PC-3 (cell line): ENCODE measurements at regions not wholly inside any gene's neighbourhood (a gene's known extent, or its start where the extent isn't known, plus 50 kb on each side); places are given as distances from the start of the nearest gene placed in this dataset.
A peak's percentile ranks its signal among the peaks of the same experiment; 100 is the strongest.

Experiments used
- ATAC-seq: fragments of 200-7000 bp; cut with Tn5 transposase; 2 replicates; pipeline ENCODE4 v1.9.1; 2020; ENCODE audit warnings: mild to moderate bottlenecking, moderate library complexity
- BruUV-seq: library from RNA; stranded (reverse); fragments of 400-500 nt; replicated peaks from 2 replicates; lab custom pipeline; 2021; lab: Mats Ljungman, UMichigan
- CTCF ChIA-PET: fragments of 300-600 bp; sonication (Branson Sonifier 250); formaldehyde crosslinking; loops from one replicate; lab custom pipeline; 2022; ENCODE audit warnings: antibody characterized with exemption; lab: Charles Lee
- POLR2A ChIA-PET: fragments of 300-600 bp; sonication (Branson Sonifier 250); formaldehyde crosslinking; loops from one replicate; lab custom pipeline; 2022; ENCODE audit warnings: antibody characterized with exemption; ENCODE audit not compliant: unreplicated experiment; lab: Charles Lee
- DNase-seq: peaks from one replicate; pipeline ENCODE4 v3.0.0-alpha.2; 2015
- H2AFZ ChIP-seq: fragments of 300-600 bp; sonication (generic); 2 replicates; pipeline ENCODE4 v1.6.0; 2016; ENCODE audit warnings: antibody characterized with exemption, low read length
- H3F3A ChIP-seq: fragments of 300-600 bp; sonication (generic); one replicate; pipeline ENCODE4 v1.6.0; 2017; ENCODE audit warnings: antibody characterized with exemption, low read length, control low read depth, mild to moderate bottlenecking; ENCODE audit not compliant: unreplicated experiment
- H3K27ac ChIP-seq: fragments of 300-600 bp; sonication (generic); 2 replicates; pipeline ENCODE4 v1.5.1; 2016; ENCODE audit warnings: mild to moderate bottlenecking, low read length
- H3K27me3 ChIP-seq: fragments of 300-600 bp; sonication (generic); 2 replicates; pipeline ENCODE4 v1.6.1; 2016; ENCODE audit warnings: low read length, mixed read lengths
- H3K36me3 ChIP-seq: fragments of 300-600 bp; sonication (generic); 2 replicates; pipeline ENCODE4 v1.6.1; 2016; ENCODE audit warnings: low read depth, mixed run types, low read length, mixed read lengths
- H3K4me1 ChIP-seq: fragments of 300-600 bp; sonication (generic); 2 replicates; pipeline ENCODE4 v1.5.1; 2016; ENCODE audit warnings: low read length; ENCODE audit not compliant: insufficient read depth
- H3K4me2 ChIP-seq: fragments of 300-600 bp; sonication (generic); 2 replicates; pipeline ENCODE4 v1.6.0; 2016; ENCODE audit warnings: low read length
- H3K4me3 ChIP-seq: fragments of 300-600 bp; sonication (generic); 2 replicates; pipeline ENCODE4 v1.5.1; 2016; ENCODE audit warnings: mild to moderate bottlenecking, low read length, mixed read lengths
- H3K79me2 ChIP-seq: fragments of 300-600 bp; sonication (generic); 2 replicates; pipeline ENCODE4 v1.6.1; 2017; ENCODE audit warnings: low read length, mixed read lengths
- H3K9ac ChIP-seq: fragments of 300-600 bp; sonication (generic); 2 replicates; pipeline ENCODE4 v1.6.0; 2016; ENCODE audit warnings: mild to moderate bottlenecking, low read length
- H3K9me2 ChIP-seq: fragments of 300-600 bp; sonication (generic); replicated peaks from 2 replicates; pipeline ENCODE4 v1.6.1; 2016; ENCODE audit warnings: mixed run types, low read length, mixed read lengths
- H3K9me3 ChIP-seq: fragments of 300-600 bp; sonication (generic); 2 replicates; pipeline ENCODE4 v1.6.1; 2016; ENCODE audit warnings: low read length, mixed read lengths
- H4K20me1 ChIP-seq: fragments of 300-600 bp; sonication (generic); 2 replicates; pipeline ENCODE4 v1.6.1; 2016; ENCODE audit warnings: low read length, mixed read lengths
- EZH2 ChIP-seq: fragments of 300-600 bp; sonication (generic); IDR thresholded peaks from one replicate; pipeline ENCODE4 v1.6.1; 2017; ENCODE audit warnings: antibody characterized with exemption, mild to moderate bottlenecking, low read length; ENCODE audit not compliant: unreplicated experiment
- EZH2phosphoT487 ChIP-seq: fragments of 300-600 bp; sonication (generic); IDR thresholded peaks from 2 replicates; pipeline ENCODE4 v1.6.1; 2018; ENCODE audit warnings: mild to moderate bottlenecking, antibody characterized with exemption, low read length, borderline replicate concordance
- intact Hi-C: fragments of 100-400 bp; cut with micrococcal nuclease; formaldehyde crosslinking; loops from 2 replicates; pipeline ENCODE4 v1.9.0; 2023
- TF ChIP-seq, protein P1 (sequence below): fragments of 300-600 bp; sonication (generic); conservative IDR thresholded peaks from 2 replicates; pipeline ENCODE4 v1.5.1; 2017; ENCODE audit warnings: antibody characterized with exemption, low read depth, mild to moderate bottlenecking, low read length

GRCh38 chr1:217076902-217077301, 353.7 kb upstream of the ESRRG start:
- intact Hi-C loops = no loop called here
- Histone ChIP-seq H3K79me2 (no peaks in the 10 kb centered on the region), H2AFZ (no peak overlapping the region), H4K20me1 (no peaks in the 10 kb centered on the region), H3K4me2 (no peak overlapping the region), H3K36me3 (no peaks in the 10 kb centered on the region), H3K9me3 (no peaks in the 10 kb centered on the region), H3K4me3 (no peak overlapping the region), H3K9me2 (no peaks in the 10 kb centered on the region), H3K27me3 (no peaks in the 10 kb centered on the region), H3K9ac (no peak overlapping the region), H3F3A (no peaks in the 10 kb centered on the region), H3K4me1 (peaks cover 4% of the 10 kb centered on the region; the same call in 1 of the 2 replicates), H3K27ac (no peak overlapping the region)
- DNase-seq (peak; percentile 34), ATAC-seq (no peak)
- ChIA-PET POLR2A (interaction anchor here (0.6 kb wide), 1 partner anchor 642 kb away, joined by 3 read pairs; no protein-coding TSS in a partner anchor), CTCF (no interaction called here)
- BruUV-seq = no TSS peak
- TF ChIP-seq, protein P1, sequence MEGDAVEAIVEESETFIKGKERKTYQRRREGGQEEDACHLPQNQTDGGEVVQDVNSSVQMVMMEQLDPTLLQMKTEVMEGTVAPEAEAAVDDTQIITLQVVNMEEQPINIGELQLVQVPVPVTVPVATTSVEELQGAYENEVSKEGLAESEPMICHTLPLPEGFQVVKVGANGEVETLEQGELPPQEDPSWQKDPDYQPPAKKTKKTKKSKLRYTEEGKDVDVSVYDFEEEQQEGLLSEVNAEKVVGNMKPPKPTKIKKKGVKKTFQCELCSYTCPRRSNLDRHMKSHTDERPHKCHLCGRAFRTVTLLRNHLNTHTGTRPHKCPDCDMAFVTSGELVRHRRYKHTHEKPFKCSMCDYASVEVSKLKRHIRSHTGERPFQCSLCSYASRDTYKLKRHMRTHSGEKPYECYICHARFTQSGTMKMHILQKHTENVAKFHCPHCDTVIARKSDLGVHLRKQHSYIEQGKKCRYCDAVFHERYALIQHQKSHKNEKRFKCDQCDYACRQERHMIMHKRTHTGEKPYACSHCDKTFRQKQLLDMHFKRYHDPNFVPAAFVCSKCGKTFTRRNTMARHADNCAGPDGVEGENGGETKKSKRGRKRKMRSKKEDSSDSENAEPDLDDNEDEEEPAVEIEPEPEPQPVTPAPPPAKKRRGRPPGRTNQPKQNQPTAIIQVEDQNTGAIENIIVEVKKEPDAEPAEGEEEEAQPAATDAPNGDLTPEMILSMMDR = no peak
- TF ChIP-seq EZH2 (no peak), EZH2phosphoT487 (no peak)

DNA sequence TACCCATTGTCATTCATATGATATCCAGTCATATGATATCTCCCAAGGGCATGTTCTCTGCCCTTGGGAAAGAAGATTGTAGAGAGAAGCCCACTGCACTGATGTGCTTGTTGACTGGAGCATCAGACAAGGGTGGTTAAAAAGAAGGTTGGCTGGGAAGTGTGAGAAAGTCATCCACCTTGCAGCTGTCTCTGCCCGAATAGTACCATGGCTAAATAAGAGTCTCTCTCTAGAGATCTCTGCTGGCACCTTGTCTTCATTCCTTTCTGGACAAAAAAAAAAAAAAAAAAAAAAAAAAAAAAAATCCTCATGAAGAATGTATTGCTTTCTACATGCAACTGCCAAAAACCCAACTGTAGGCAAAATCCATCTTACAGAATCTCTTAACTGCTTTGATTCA, 349.7 kb upstream of the ESRRG start:
- H3K9ac ChIP-seq = no peak overlapping the region
- no peak for ATAC-seq
- BruUV-seq = no TSS peak
- H3K9me2 ChIP-seq = no peaks in the 10 kb centered on the region
- H3F3A ChIP-seq = no peaks in the 10 kb centered on the region
- no peaks in the 10 kb centered on the region for H3K36me3 ChIP-seq
- no peak for DNase-seq
- no peaks in the 10 kb centered on the region for H3K9me3 ChIP-seq
- H2AFZ ChIP-seq = no peak overlapping the region
- no peaks in the 10 kb centered on the region for H3K27me3 ChIP-seq
- H3K27ac ChIP-seq = no peak overlapping the region
- no peak overlapping the region for H3K4me3 ChIP-seq
- TF ChIP-seq EZH2 (no peak), EZH2phosphoT487 (no peak)
- TF ChIP-seq, protein P1 = no peak
- H3K4me1 ChIP-seq = peaks cover 2% of the 10 kb centered on the region; the same call in 1 of the 2 replicates
- CTCF ChIA-PET = no interaction called here
- H3K4me2 ChIP-seq = no peak overlapping the region
- H4K20me1 ChIP-seq = no peaks in the 10 kb centered on the region
- POLR2A ChIA-PET = no interaction called here
- intact Hi-C loops = no loop called here
- no peaks in the 10 kb centered on the region for H3K79me2 ChIP-seq

DNA sequence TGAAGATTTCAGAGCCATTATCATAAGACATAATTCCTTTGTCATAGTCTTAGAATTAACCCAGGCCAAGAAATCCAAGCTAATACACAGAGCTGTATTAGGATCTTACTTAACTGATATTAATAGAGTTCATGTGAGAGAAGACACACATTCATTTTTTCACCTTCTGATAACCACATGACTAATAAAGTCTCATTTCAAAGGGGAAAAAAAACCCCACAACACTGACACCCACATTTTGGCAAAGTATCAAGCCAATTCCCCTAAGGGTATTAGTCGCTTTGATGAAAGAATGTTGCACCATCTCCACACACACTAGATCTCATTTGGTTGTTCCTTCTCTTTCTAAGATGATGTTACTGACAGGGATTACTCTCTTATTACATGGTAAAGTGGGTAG, 344.4 kb upstream of the ESRRG start:
- ATAC-seq (no peak), DNase-seq (peak; percentile 30)
- H4K20me1 ChIP-seq = no peaks in the 10 kb centered on the region
- BruUV-seq = no TSS peak
- H3K27ac ChIP-seq = no peak overlapping the region
- no peaks in the 10 kb centered on the region for H3K27me3 ChIP-seq
- TF ChIP-seq EZH2 (no peak), EZH2phosphoT487 (no peak)
- TF ChIP-seq, protein P1 = no peak
- CTCF ChIA-PET = no interaction called here
- H3K79me2 ChIP-seq = no peaks in the 10 kb centered on the region
- no peaks in the 10 kb centered on the region for H3K36me3 ChIP-seq
- H3K9me2 ChIP-seq = no peaks in the 10 kb centered on the region
- H3K9me3 ChIP-seq = no peaks in the 10 kb centered on the region
- H3K4me1 ChIP-seq = no peaks in the 10 kb centered on the region
- H3K9ac ChIP-seq = no peak overlapping the region
- POLR2A ChIA-PET = no interaction called here
- H3K4me3 ChIP-seq = no peak overlapping the region
- no peak overlapping the region for H2AFZ ChIP-seq
- no peaks in the 10 kb centered on the region for H3F3A ChIP-seq
- H3K4me2 ChIP-seq = no peak overlapping the region
- intact Hi-C loops = no loop called here
